GM19035 (cell line): ENCODE measurements at regions not wholly inside any gene's neighbourhood (a gene's known extent, or its start where the extent isn't known, plus 50 kb on each side); places are given as distances from the start of the nearest gene placed in this dataset.
"Not testable (repeated sequence)": the region's sequence is repeated elsewhere in the genome, so short reads cannot be mapped to it uniquely, and the experiment has no call there.

ENCODE experiments used
- ATAC-seq: cut with Tn5 transposase; IDR thresholded peaks from one replicate; pipeline ENCODE4 v1.9.1; 2021; ENCODE audit not compliant: unreplicated experiment

- no peak for ATAC-seq
Measured at GRCh38 chr13:34349091-34349722, 531.3 kb downstream of the RFC3 start.

DNA sequence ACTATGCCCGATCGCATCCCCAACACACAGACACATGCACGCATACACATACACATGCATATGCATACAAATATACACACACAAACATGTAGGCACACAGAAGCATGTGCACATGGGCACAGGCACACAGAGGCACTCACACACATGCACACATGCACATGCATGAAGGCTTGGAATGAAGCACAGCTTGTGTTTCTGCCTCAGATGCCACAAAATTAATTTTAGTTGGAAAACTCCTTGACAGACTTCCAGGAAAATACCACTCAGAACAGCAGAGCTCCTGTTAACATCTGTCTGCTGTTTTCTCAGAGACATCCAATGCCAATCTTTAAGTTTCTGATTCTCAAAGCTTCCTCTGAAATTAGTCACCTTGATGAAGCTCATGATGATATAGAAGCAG is 532.7 kb downstream of the RFC3 start:
- no peak for ATAC-seq

- ATAC-seq, result no peak
Measured at GRCh38 chr13:34351134-34351533, 533.2 kb downstream of the RFC3 start.

DNA sequence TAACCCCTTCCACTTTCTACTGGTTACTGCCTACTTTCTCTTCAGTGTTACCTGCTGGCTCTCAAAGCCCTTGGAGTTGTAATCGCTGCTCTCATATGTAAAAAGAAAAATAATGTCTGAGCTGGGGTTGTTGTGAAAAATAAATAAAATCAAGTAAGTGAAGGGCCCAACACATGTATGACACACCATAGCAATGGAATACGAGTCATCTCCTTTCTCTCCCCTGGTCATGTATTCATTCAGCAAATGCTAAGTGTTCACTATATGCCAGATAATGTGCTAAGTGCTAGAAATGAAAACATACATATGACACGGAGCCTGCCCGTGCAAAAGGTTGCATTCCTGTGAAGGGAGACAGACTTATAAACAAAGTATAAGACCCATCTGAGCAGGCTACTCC is 535.0 kb downstream of the RFC3 start:
- ATAC-seq, result no peak

DNA sequence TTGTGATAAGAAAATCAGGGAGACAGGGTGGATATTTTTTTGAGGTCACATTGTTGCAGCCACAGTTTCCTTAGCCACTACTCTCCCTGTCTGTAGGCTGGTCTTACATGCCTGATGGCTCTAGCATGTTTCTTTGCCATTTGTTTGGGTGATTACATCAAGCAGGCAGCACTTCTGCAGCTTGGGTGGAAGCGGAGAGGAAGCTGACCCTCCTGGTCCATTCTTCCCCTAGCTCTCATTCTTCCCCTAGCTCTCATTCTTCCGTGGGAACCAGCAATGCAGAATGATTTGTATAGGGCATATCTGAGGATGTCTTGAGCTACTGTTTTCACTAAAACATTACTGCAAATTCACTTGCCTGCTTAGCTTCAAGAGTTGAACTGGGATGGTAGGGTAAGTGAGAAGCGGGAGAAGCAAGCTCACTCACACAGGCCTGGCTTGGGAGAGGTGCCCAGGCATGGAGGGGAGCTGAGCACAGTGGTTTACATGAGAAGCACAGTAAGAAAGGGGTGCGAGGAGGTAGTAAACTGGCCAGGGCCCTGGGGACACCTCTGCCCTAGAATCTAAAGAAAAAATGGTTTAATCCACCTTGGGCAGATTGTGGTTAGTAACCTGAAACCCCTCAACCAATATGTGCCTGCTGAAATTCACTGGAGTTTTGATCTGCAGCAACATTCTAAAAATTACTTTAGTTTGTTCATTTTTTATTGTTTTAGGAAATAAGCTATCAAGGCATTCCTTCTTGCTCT is 538.9 kb downstream of the RFC3 start:
- no peak for ATAC-seq

- ATAC-seq, result no peak
Measured at GRCh38 chr13:34357435-34358232, 539.7 kb downstream of the RFC3 start.

DNA sequence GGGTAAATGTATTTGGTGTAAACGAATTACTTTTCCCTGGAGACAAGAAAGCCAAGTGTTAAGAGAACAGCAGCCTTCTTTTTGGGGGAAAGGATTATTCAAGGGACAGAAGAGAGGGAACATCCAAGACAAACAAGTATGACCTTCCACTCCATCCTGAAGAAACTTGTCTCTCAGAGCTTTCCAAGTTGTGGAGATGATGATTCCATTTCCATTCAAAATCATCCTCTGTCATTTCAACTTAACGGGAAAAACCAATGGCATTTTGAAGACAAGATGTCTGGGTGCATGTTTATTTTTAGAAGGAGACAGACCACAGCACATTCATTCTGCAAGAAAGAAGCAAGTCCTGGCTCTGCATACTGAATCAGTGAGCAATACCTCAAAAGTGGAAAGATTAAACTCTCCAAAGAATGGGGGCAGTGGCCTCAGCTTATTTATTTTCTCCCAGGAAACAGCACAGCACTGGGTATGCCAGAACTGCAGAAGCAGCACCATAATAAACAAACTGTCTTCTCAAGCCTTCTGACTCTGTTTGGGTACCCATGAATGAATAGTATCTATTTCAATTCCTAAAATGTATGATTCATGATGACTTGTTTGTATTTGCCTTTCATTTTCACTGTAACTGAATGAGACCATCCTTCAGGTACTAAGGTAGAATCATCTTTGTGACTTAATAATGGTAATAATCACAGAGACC is 541.0 kb downstream of the RFC3 start:
- no peak for ATAC-seq

DNA sequence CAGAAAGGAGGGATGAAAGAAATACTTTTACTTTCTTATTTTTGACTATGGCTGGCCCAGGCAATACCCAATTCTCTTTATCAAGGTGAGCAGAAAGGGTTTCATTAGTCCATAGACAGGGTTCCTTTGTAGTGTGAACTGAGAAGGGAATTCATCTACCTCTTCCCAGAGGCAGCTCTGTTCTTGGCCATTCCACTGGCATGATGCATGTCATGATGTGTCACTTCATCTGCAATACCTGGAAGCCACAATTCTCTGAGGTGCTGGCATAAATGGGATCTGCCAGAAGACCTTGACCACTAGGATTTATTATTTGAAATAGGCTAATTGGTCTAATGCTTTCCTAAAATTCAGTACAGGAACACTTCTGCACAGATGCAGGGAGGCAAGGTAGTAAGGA is 542.8 kb downstream of the RFC3 start:
- no peak for ATAC-seq

DNA sequence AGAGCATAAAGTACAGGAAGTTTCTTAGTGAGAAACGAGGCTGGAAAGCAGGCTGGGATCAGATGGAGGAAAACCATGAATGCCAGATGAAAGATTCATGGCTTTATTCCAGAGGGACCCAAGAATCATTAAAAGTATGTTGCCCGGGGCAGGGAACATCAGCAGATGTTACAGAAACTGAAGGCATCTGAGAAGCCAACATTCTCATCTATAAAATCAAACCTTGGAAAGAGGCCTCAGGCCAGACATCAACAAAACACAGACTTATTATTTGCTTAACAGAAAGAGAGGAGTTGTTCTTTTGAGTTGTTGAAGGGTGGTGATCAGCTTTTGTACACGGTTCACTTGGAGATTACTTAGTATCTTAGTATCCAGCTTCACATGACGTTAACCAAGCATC is 543.6 kb downstream of the RFC3 start:
- ATAC-seq, result no peak

GRCh38 chr13:34363266-34363665 is 545.3 kb downstream of the RFC3 start:
- no peak for ATAC-seq

DNA sequence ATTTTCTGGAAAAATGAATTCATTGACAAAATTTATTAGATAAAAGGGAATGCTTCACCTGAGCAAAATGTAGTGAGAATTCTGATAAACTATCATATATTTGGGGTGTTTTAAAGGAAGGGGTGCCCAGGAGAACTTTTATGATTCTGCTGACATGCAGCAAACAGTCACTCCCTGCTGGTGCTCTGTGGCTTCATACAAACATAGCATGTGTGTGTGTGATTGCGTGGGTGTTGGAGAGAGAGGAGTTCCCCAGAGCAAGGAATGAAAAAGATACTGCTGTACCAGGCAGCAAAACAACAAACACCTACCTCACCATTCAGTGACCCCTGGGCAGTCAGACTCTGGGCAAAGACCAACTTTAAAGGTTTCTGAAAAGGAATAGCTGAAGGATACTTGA is 546.7 kb downstream of the RFC3 start:
- no peak for ATAC-seq

DNA sequence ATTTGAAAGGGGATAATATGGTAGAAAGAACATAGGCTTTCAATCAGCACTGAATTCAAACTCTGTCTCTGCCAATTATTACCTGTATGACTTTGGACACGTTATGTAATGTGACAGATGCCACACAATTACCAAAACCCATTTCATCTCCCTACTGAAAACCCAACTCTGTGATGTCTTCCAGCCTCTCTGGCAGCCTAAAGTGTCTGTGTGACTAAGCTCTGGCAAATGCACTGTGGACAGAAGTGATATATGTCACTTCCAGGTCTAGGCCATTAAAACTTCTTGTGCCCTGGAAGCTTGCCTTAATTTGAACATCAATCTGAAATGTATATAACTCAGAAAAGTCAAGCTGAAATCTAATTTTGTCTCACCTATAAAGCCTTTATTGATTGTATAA is 552.0 kb downstream of the RFC3 start:
- no peak for ATAC-seq

DNA sequence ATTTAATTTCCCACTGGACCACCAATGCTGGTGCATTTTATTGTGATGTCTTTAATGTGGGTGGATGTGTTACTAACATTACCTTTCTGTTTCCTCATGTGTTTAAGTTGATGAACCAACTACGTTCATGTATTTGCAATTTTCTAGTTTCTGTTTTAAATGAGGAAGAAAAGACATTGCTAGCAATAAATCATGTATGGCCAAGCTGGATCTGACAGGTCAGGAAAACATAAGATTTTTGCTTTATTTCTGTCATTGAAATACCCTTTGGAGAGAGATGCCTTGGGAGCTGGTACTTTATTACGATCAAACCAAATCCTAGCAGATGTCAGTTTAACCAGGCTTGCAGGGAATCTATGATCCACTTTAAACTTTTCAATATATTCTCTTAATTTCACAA is 553.2 kb downstream of the RFC3 start:
- ATAC-seq, result no peak

DNA sequence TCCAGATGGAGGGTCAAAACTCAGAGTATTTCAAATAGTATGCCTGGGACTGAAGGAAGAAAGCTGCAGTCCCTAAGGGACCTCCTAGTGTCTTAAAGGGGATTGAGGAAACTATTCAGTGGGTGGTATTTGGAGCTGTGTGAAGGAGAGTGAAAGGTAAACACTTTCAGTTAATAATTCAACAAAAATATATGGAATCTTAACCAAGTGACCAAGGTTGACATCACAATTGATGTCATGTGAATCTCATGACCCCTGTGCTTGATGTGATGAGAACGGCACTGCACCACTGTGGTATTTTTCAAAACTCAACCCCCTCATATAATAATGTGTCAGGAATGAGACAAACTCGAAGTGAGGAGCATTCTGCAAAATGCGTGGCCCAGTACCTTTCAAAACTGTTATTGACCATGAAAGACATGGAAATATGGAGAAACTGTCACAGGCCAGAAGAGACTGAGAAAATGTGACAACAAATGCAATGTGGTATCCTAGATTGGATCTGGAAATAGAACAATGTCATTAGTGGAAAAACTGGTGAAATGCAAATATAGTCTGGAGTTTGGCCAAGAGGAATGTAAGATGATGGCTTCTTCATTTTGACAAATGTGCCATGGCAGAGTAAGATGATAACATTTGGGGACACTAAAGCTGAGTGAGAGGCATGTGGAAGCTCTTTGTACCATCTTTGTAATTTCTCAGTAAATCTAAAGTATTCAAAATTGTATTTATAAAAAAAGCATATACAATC is 553.9 kb downstream of the RFC3 start:
- no peak for ATAC-seq

DNA sequence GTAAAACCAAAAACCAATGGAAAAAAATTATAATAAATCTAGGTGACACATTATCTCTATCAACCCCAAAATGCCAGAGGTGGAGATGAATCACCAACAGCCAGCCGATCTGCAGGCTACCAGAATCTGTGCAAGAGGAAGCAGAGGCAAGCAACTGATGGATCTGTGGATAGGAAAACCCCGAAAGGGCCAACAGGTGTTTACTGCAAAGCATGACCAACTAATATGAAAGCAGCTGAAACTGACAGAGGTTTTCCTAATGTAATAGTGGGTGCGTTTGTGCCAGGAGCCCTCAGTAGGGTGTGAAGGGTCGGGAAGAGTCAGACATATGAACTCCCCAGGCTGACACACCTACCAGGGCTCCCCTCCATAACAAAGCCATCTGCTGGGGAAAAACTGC is 554.6 kb downstream of the RFC3 start:
- ATAC-seq, result no peak

- ATAC-seq, result no peak
Measured at GRCh38 chr13:34376483-34376882, 558.5 kb downstream of the RFC3 start.

GRCh38 chr13:34381228-34381627 is 560.8 kb upstream of the NBEA start:
- no peak for ATAC-seq

DNA sequence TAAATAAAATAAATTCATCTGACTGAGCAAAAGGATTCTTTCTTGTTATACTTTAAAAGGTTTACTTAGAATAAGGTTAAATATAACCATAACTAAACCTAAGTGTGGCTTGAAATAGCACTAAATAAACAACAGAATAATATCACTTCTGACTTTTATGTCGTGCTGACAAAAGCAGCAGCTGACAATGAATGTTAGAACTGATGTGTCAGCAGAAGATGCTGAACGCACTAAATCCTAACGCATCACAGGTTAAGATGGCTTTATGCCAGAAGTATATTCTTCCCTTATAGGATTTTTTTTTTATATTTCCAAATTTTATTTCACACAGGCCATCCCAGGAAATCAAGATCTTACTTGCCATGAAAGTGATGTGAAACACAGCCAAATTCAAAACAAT is 558.3 kb upstream of the NBEA start:
- no peak for ATAC-seq

DNA sequence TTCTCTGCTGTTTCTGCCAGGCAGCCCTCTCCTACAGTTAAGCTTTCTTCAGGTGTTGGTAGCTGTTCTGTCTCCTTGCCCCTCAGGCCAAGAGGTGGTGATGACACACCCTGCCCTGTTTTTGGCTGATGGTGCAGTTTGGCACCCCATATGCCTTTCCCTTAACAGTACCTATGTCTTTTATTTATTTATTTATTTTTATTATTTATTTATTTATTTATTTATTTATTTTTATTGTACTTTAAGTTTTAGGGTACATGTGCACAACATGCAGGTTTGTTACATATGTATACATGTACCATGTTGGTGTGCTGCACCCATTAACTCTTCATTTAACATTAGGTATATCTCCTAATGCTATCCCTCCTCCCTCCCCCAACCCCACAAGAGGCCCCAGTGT is 555.8 kb upstream of the NBEA start:
- ATAC-seq, result not testable (repeated sequence)

- no peak for ATAC-seq
Measured at GRCh38 chr13:34391076-34391475, 551.0 kb upstream of the NBEA start.

GRCh38 chr13:34401696-34402095 is 540.4 kb upstream of the NBEA start:
- ATAC-seq, result no peak
